ENCODE measurements at regions not wholly inside any gene's neighbourhood (a gene's known extent, or its start where the extent isn't known, plus 50 kb on each side); places are given as distances from the start of the nearest gene placed in this dataset.
A peak's percentile ranks its signal among the peaks of the same experiment; 100 is the strongest.

DNA sequence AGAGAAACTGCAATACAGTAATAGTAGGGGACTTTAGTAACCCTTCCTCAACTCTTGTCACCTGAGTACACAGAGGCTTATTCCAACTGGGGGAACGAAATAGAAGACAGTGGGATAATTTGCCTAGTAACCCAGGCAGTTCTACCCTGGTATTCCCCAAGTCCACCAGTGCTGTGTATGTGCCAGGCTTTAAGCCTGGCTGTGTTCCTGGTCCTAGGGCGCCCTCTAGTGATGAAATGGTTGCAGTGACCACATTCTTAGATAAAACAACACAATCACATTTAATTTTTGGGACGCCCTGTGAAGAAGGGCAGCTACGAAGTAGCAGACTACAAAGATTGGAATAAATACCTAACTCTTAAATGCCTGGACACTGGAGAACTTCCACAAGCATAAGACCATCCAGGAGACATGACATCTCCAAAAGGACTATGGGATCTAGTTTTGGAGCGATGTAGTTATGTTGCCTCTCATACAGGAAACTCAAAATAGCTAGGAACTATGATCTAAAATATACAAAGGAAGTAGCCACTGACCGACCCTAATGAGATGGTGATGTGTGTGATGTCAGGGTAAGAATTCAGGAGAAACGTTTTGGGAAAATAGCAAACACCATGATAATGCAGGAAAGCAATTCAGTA is 163.0 kb upstream of the XIST start:
- Histone ChIP-seq H3K27me3 (ENCODE audit: control insufficient read depth in 1 of 2, insufficient read depth in 2 of 2, low read length in 2 of 2) (no peaks in the 10 kb centered on the region), H3K9ac (ENCODE audit: insufficient read depth, low read depth, low read length) (no peak overlapping the region), H3K79me2 (ENCODE audit: insufficient read depth, low read length) (no peaks in the 10 kb centered on the region), H3K27ac (ENCODE audit: extremely low read length, insufficient read depth, low read length) (no peak overlapping the region), H3K4me1 (ENCODE audit: insufficient read depth, low read length) (no peaks in the 10 kb centered on the region), H2AFZ (ENCODE audit: low read length) (no peak overlapping the region), H4K20me1 (ENCODE audit: insufficient read depth, low read length) (no peaks in the 10 kb centered on the region), H3K4me3 (replicated peaks in 1 of 3; ENCODE audit: insufficient read depth in 1 of 3, low read depth in 2 of 3, low read length in 3 of 3) (no peak overlapping the region), H3K9me3 (ENCODE audit: low read length) (no peaks in the 10 kb centered on the region), H3K36me3 (replicated peaks in 1 of 2; ENCODE audit: control insufficient read depth in 1 of 2, insufficient read depth in 2 of 2, low read length in 2 of 2) (no peaks in the 10 kb centered on the region), H3K4me2 (ENCODE audit: low read depth, low read length) (no peak overlapping the region)
- in situ Hi-C loops (cut with HindIII; ENCODE audit: extremely low pct_ligation_motif_present, low pct_unique_long_range_greater_than_20kb), result loop anchor here (5.0 to 25.0 kb wide), 2 partner anchors 122 to 158 kb away; no protein-coding TSS in a partner anchor
- FAIRE-seq (peak; percentile 82), DNase-seq (ENCODE audit: low spot score) (peak; percentile 46), ATAC-seq (peak; percentile 91)
- WGBS (ENCODE audit: low lambda C conversion rate), result 40% methylated on average over 7 of the region's 7 CpGs
- BruUV-seq (replicated peaks), result no TSS peak
- POLR2A ChIA-PET, result no interaction called here
- TF ChIP-seq STAG1 (CRISPR knock-in tag; IDR thresholded peaks at IDR 0.05) (peak; percentile 79), SMC3 (IDR thresholded peaks at IDR 0.05; ENCODE audit: low read length) (peak; percentile 77), ZMYM2 (CRISPR knock-in tag; IDR thresholded peaks at IDR 0.05) (no peak), RAD21 (CRISPR knock-in tag; IDR thresholded peaks at IDR 0.05) (peak; percentile 63; the same call in 1 of the 2 replicates), EP300 (IDR thresholded peaks at IDR 0.05; ENCODE audit: low read depth in 2 of 2, low read length in 2 of 2) (no peak), EP300 (CRISPR knock-in tag; IDR thresholded peaks at IDR 0.05; ENCODE audit: borderline replicate concordance) (no peak)
- TF ChIP-seq, protein P1, sequence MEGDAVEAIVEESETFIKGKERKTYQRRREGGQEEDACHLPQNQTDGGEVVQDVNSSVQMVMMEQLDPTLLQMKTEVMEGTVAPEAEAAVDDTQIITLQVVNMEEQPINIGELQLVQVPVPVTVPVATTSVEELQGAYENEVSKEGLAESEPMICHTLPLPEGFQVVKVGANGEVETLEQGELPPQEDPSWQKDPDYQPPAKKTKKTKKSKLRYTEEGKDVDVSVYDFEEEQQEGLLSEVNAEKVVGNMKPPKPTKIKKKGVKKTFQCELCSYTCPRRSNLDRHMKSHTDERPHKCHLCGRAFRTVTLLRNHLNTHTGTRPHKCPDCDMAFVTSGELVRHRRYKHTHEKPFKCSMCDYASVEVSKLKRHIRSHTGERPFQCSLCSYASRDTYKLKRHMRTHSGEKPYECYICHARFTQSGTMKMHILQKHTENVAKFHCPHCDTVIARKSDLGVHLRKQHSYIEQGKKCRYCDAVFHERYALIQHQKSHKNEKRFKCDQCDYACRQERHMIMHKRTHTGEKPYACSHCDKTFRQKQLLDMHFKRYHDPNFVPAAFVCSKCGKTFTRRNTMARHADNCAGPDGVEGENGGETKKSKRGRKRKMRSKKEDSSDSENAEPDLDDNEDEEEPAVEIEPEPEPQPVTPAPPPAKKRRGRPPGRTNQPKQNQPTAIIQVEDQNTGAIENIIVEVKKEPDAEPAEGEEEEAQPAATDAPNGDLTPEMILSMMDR (CRISPR knock-in tag; IDR thresholded peaks at IDR 0.05), result peak; percentile 78
- TF ChIP-seq, protein P2, sequence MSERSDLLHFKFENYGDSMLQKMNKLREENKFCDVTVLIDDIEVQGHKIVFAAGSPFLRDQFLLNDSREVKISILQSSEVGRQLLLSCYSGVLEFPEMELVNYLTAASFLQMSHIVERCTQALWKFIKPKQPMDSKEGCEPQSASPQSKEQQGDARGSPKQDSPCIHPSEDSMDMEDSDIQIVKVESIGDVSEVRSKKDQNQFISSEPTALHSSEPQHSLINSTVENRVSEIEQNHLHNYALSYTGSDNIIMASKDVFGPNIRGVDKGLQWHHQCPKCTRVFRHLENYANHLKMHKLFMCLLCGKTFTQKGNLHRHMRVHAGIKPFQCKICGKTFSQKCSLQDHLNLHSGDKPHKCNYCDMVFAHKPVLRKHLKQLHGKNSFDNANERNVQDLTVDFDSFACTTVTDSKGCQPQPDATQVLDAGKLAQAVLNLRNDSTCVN (CRISPR knock-in tag; IDR thresholded peaks at IDR 0.05; ENCODE audit: borderline replicate concordance), result no peak
- intact Hi-C loops (cut with micrococcal nuclease; ENCODE audit: unreplicated experiment), result loop anchor here (1.0 to 5.0 kb wide), 2 partner anchors 160 to 728 kb away; no protein-coding TSS in a partner anchor
- CTCF ChIA-PET (ENCODE audit: low intra/inter-chr PET ratio, low total read pairs), result interaction anchor here (1.1 to 2.6 kb wide), 2 partner anchors 118 to 159 kb away, joined by 5 to 25 read pairs; no protein-coding TSS in a partner anchor
